Peyer's patch (tissue), 4 donors: ENCODE measurements at regions not wholly inside any gene's neighbourhood (a gene's known extent, or its start where the extent isn't known, plus 50 kb on each side); places are given as distances from the start of the nearest gene placed in this dataset.

Source experiments
- CTCF ChIP-seq, 6 experiments: fragments of 450-650 bp in 4 of 6; fragments of 200-600 bp in 2 of 6; sonication (generic) in 1 of 6; IDR thresholded peaks; one replicate each; pipeline ENCODE4 v1.5.1; 2017 to 2019; ENCODE audit warnings: antibody characterized with exemption in 6 of 6, mild to moderate bottlenecking in 3 of 6, moderate library complexity in 1 of 6
- POLR2A ChIP-seq, 2 donors: fragments of 450-650 bp; IDR thresholded peaks; one replicate each; pipeline ENCODE4 v1.5.1; 2017; ENCODE audit warnings: antibody characterized with exemption in 2 of 2, mild to moderate bottlenecking in 2 of 2, moderate library complexity in 2 of 2

DNA sequence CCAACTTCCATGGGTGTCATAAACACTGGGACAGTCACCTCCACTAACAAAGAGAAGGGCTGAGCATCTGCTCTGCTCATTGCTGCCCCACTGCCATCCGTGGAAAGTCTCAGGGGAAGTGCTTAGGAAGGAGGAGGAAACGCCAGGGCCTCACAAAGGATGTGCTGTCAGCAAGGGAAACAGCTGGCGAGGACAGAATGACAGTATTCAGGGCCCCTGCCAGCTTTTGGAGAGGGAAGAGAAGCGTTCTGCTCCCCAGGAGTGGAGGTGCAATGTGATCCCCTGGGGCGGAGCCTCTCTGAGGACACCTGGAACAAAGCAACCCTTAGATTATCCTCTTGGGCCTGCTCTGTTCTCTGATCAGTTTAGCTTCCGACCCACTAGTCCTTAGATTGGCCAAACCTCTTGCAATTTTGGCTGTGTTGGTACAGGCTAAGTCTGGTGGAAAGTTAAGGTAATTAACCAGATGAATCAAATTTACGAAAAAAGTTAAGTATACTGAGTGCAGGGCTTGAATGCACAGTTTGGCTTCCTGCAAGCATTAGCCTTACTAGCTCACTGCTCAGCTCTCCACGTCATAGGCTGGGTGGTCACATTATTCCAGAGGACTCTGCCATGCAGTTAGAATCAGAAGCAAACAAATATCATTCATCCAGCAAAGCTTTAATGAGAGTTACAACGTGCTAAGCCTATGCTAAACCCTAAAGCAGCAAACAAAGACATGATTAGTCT, 170.2 kb upstream of the NFIA start:
- TF ChIP-seq CTCF (IDR thresholded peaks at IDR 0.05) (no peak), POLR2A (IDR thresholded peaks at IDR 0.05) (no peak)
